Glomerular visceral epithelial cell (primary cell): ENCODE measurements at regions not wholly inside any gene's neighbourhood (a gene's known extent, or its start where the extent isn't known, plus 50 kb on each side); places are given as distances from the start of the nearest gene placed in this dataset.
A peak's percentile ranks its signal among the peaks of the same experiment; 100 is the strongest.
"Not testable (repeated sequence)": the region's sequence is repeated elsewhere in the genome, so short reads cannot be mapped to it uniquely, and the experiment has no call there.

Experiments
- DNase-seq: peaks from one replicate; pipeline ENCODE4 v3.0.0-alpha.2; 2016; ENCODE audit errors: extremely low spot score

GRCh38 chrX:42442745-42443144 is 335.2 kb downstream of the PPP1R2C start:
- no peak for DNase-seq

- DNase-seq, result no peak
Measured at GRCh38 chrX:42437211-42437610, 340.8 kb downstream of the PPP1R2C start.

GRCh38 chrX:42434458-42435166 is 343.4 kb downstream of the PPP1R2C start:
- DNase-seq, result no peak

GRCh38 chrX:42432552-42432951 is 345.4 kb downstream of the PPP1R2C start:
- DNase-seq, result no peak

GRCh38 chrX:42422961-42423360 is 355.0 kb downstream of the PPP1R2C start:
- no peak for DNase-seq

- DNase-seq, result no peak
Measured at GRCh38 chrX:42420426-42420825, 357.5 kb downstream of the PPP1R2C start.

- DNase-seq, result no peak
Measured at GRCh38 chrX:42415636-42416035, 362.3 kb downstream of the PPP1R2C start.

GRCh38 chrX:42414057-42414456 is 363.9 kb downstream of the PPP1R2C start:
- no peak for DNase-seq

- DNase-seq, result no peak
Measured at GRCh38 chrX:42399632-42400024, 378.3 kb downstream of the PPP1R2C start.

- DNase-seq, result no peak
Measured at GRCh38 chrX:42398967-42399631, 378.9 kb downstream of the PPP1R2C start.

- DNase-seq, result no peak
Measured at GRCh38 chrX:42396136-42396535, 381.8 kb downstream of the PPP1R2C start.

- DNase-seq, result no peak
Measured at GRCh38 chrX:42392846-42393245, 385.1 kb downstream of the PPP1R2C start.

- DNase-seq, result no peak
Measured at GRCh38 chrX:42386681-42387080, 391.3 kb downstream of the PPP1R2C start.

GRCh38 chrX:42385730-42386129 is 392.2 kb downstream of the PPP1R2C start:
- DNase-seq, result no peak

- peak; percentile 1 for DNase-seq
Measured at GRCh38 chrX:42384956-42385355, 393.0 kb downstream of the PPP1R2C start.

- no peak for DNase-seq
Measured at GRCh38 chrX:42378857-42379256, 399.1 kb downstream of the PPP1R2C start.

- DNase-seq, result no peak
Measured at GRCh38 chrX:42375086-42375485, 402.9 kb downstream of the PPP1R2C start.

- no peak for DNase-seq
Measured at GRCh38 chrX:42366181-42366580, 411.8 kb downstream of the PPP1R2C start.

GRCh38 chrX:42362219-42362618 is 415.7 kb downstream of the PPP1R2C start:
- no peak for DNase-seq

- DNase-seq, result not testable (repeated sequence)
Measured at GRCh38 chrX:42342981-42343380, 419.6 kb upstream of the CASK start.
